Stimulated activated CD4-positive, alpha-beta T cell treated with anti-CD3 and anti-CD28 coated beads, Interleukin-1b, Interleukin-23, amount 100 ng/mL, for 1 hour (primary cell): ENCODE measurements at regions not wholly inside any gene's neighbourhood (a gene's known extent, or its start where the extent isn't known, plus 50 kb on each side); places are given as distances from the start of the nearest gene placed in this dataset.
A peak's percentile ranks its signal among the peaks of the same experiment; 100 is the strongest.

Experiments used
- DNase-seq, 2 donors: peaks; one replicate each; pipeline ENCODE4 v3.0.0-alpha.2; 2020; ENCODE audit warnings: low read depth in 2 of 2

DNA sequence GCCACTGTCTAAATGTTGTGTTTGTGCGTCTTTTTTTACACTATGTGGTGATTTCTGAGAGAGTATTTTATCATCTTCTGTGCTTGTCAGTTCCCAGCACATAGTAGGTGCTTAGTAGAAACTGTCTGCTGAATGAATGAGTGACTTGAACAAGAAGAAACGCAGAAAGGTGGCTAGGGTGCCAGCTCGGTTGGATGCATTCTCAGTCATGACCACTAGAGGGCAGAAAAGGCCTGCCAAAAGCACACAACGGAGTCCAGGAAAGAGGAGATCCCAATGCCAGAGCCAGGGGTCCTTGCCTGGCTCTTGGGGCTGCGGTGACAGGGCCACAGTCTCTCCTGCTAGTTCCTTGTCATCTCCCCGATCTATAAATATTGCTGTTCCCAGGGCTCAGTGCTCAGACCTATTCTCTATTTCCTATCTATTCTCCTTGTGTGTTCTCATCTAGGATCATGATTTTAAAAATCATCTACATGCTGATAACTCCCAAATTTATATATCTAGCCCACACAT, 57.3 kb upstream of the CCL1 start:
- peak; percentile 23 to 51 for DNase-seq

- DNase-seq: no peak
Observed at GRCh38 chr17:34416116-34416515, 53.1 kb upstream of the CCL1 start.

- no peak for DNase-seq
Observed at GRCh38 chr17:34414339-34414738, 51.3 kb upstream of the CCL1 start.

DNA sequence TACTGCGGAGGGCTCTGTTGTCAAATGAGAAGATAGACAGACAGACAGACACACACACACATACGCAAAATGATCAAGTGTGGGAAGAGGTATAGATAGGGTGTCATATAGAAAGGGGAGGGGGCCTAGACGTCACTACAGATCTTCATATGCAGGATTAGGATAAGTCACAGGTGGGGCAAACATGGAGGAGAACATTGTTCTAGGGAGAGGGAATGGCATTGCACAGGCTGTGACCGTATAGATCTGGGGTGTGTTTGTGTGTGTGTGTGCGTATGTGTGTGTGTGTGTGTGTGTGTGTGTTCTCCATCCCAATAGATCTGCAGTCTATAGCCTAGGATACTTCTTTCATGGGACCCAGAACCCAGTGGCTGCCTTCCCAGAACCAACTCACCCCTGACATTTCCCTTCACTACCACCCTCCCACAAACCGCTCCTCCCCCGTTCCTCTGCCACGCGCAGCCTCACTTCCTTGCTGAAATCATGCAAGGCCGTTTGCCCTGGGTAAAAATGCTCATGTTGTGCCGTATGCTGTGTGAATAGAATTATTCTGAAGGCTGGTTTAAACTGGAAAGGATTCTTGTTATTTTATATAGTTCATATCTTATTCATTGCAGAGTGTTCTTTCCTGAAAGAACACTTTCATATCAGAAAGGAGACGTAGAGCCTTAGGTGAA, 50.5 kb upstream of the CCL1 start:
- DNase-seq: no peak

GRCh38 chr17:34412965-34413441, 50.0 kb upstream of the CCL1 start:
- no peak for DNase-seq
